ENCODE measurements at regions not wholly inside any gene's neighbourhood (a gene's known extent, or its start where the extent isn't known, plus 50 kb on each side); places are given as distances from the start of the nearest gene placed in this dataset.

- TF ChIP-seq, protein P1, sequence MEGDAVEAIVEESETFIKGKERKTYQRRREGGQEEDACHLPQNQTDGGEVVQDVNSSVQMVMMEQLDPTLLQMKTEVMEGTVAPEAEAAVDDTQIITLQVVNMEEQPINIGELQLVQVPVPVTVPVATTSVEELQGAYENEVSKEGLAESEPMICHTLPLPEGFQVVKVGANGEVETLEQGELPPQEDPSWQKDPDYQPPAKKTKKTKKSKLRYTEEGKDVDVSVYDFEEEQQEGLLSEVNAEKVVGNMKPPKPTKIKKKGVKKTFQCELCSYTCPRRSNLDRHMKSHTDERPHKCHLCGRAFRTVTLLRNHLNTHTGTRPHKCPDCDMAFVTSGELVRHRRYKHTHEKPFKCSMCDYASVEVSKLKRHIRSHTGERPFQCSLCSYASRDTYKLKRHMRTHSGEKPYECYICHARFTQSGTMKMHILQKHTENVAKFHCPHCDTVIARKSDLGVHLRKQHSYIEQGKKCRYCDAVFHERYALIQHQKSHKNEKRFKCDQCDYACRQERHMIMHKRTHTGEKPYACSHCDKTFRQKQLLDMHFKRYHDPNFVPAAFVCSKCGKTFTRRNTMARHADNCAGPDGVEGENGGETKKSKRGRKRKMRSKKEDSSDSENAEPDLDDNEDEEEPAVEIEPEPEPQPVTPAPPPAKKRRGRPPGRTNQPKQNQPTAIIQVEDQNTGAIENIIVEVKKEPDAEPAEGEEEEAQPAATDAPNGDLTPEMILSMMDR (IDR thresholded peaks at IDR 0.05; ENCODE audit: poor library complexity, severe bottlenecking): no peak
- TF ChIP-seq EZH2 (IDR thresholded peaks at IDR 0.05; ENCODE audit: borderline replicate concordance, insufficient read depth, low read length, poor library complexity, severe bottlenecking) (no peak), MXI1 (conservative IDR thresholded peaks at IDR 0.05; ENCODE audit: poor library complexity, severe bottlenecking) (no peak), POLR2AphosphoS5 (IDR thresholded peaks at IDR 0.05) (no peak), SMC3 (conservative IDR thresholded peaks at IDR 0.05; ENCODE audit: poor library complexity) (no peak), TAF1 (IDR thresholded peaks at IDR 0.05; ENCODE audit: low read depth) (no peak), EP300 (conservative IDR thresholded peaks at IDR 0.05; ENCODE audit: poor library complexity, severe bottlenecking) (no peak), RAD21 (conservative IDR thresholded peaks at IDR 0.05) (no peak)
- TF ChIP-seq, protein P2, sequence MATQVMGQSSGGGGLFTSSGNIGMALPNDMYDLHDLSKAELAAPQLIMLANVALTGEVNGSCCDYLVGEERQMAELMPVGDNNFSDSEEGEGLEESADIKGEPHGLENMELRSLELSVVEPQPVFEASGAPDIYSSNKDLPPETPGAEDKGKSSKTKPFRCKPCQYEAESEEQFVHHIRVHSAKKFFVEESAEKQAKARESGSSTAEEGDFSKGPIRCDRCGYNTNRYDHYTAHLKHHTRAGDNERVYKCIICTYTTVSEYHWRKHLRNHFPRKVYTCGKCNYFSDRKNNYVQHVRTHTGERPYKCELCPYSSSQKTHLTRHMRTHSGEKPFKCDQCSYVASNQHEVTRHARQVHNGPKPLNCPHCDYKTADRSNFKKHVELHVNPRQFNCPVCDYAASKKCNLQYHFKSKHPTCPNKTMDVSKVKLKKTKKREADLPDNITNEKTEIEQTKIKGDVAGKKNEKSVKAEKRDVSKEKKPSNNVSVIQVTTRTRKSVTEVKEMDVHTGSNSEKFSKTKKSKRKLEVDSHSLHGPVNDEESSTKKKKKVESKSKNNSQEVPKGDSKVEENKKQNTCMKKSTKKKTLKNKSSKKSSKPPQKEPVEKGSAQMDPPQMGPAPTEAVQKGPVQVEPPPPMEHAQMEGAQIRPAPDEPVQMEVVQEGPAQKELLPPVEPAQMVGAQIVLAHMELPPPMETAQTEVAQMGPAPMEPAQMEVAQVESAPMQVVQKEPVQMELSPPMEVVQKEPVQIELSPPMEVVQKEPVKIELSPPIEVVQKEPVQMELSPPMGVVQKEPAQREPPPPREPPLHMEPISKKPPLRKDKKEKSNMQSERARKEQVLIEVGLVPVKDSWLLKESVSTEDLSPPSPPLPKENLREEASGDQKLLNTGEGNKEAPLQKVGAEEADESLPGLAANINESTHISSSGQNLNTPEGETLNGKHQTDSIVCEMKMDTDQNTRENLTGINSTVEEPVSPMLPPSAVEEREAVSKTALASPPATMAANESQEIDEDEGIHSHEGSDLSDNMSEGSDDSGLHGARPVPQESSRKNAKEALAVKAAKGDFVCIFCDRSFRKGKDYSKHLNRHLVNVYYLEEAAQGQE (IDR thresholded peaks at IDR 0.05; ENCODE audit: borderline replicate concordance): no peak
Measured at GRCh38 chr12:131458931-131459772, 251.7 kb upstream of the SFSWAP start.

All from neural cell (in vitro differentiated cells).